AG08396 (cell line): ENCODE measurements at regions not wholly inside any gene's neighbourhood (a gene's known extent, or its start where the extent isn't known, plus 50 kb on each side); places are given as distances from the start of the nearest gene placed in this dataset.
A peak's percentile ranks its signal among the peaks of the same experiment; 100 is the strongest.

Experiments
- DNase-seq: peaks from one replicate; pipeline ENCODE4 v3.0.0; 2012; ENCODE audit warnings: low spot score, mixed read lengths

GRCh38 chr1:67614511-67614934 is 70.5 kb upstream of the GADD45A start:
- no peak for DNase-seq

- DNase-seq, result no peak
Observed at GRCh38 chr1:67615886-67616285, 69.1 kb upstream of the GADD45A start.

- no peak for DNase-seq
Observed at GRCh38 chr1:67616394-67616985, 68.5 kb upstream of the GADD45A start.

GRCh38 chr1:67618285-67619018 is 66.5 kb upstream of the GADD45A start:
- DNase-seq, result peak; percentile 82

GRCh38 chr1:67619080-67619479 is 65.9 kb upstream of the GADD45A start:
- no peak for DNase-seq

- DNase-seq, result no peak
Observed at GRCh38 chr1:67623906-67624305, 61.1 kb upstream of the GADD45A start.

- no peak for DNase-seq
Observed at GRCh38 chr1:67624680-67625079, 60.3 kb upstream of the GADD45A start.

GRCh38 chr1:67626090-67626860 is 58.7 kb upstream of the GADD45A start:
- no peak for DNase-seq

- no peak for DNase-seq
Observed at GRCh38 chr1:67626861-67627235, 58.2 kb upstream of the GADD45A start.

GRCh38 chr1:67627336-67627735 is 57.7 kb upstream of the GADD45A start:
- no peak for DNase-seq

- no peak for DNase-seq
Observed at GRCh38 chr1:67627906-67628305, 57.1 kb upstream of the GADD45A start.

GRCh38 chr1:67629370-67630075 is 55.5 kb upstream of the GADD45A start:
- DNase-seq, result no peak

GRCh38 chr1:67630438-67631045 is 54.5 kb upstream of the GADD45A start:
- DNase-seq, result no peak

GRCh38 chr1:67632356-67632755 is 52.6 kb upstream of the GADD45A start:
- DNase-seq, result no peak

- DNase-seq, result no peak
Observed at GRCh38 chr1:67632811-67633655, 52.0 kb upstream of the GADD45A start.

GRCh38 chr1:67634396-67634935 is 50.5 kb upstream of the GADD45A start:
- DNase-seq, result no peak

GRCh38 chr1:67635055-67635809 is 49.8 kb upstream of the GADD45A start:
- DNase-seq, result no peak
